Activated T-cell treated with anti-CD3 and anti-CD28 coated beads, Interleukin-2, amount 50 U/mL, for 4 hours (primary cell): ENCODE measurements at regions not wholly inside any gene's neighbourhood (a gene's known extent, or its start where the extent isn't known, plus 50 kb on each side); places are given as distances from the start of the nearest gene placed in this dataset.
A peak's percentile ranks its signal among the peaks of the same experiment; 100 is the strongest.
"Not testable (repeated sequence)": the region's sequence is repeated elsewhere in the genome, so short reads cannot be mapped to it uniquely, and the experiment has no call there.

Experiments
- ATAC-seq, 2 donors: fragments of 200-7000 bp; cut with Tn5 transposase; one replicate each; pipeline ENCODE4 v1.10.0; 2021
- DNase-seq: peaks from one replicate; pipeline ENCODE4 v3.0.0-alpha.2; 2020
- H3K27me3 Mint-ChIP-seq: one replicate; pipeline ENCODE4 v1.8.0; 2021; ENCODE audit warnings: low read depth, mixed read lengths
- H3K36me3 Mint-ChIP-seq: one replicate; pipeline ENCODE4 v1.8.0; 2022; ENCODE audit warnings: mixed read lengths; ENCODE audit not compliant: insufficient read depth
- H3K4me1 Mint-ChIP-seq: one replicate; pipeline ENCODE4 v1.8.0; 2021; ENCODE audit warnings: low read depth, mixed read lengths
- H3K4me3 Mint-ChIP-seq: one replicate; pipeline ENCODE4 v1.8.0; 2021; ENCODE audit warnings: mild to moderate bottlenecking, moderate library complexity, mixed read lengths
- H3K9me3 Mint-ChIP-seq: one replicate; pipeline ENCODE4 v1.8.0; 2021; ENCODE audit warnings: mixed read lengths

- H3K9me3 Mint-ChIP-seq, H3K4me1 Mint-ChIP-seq, H3K36me3 Mint-ChIP-seq, H3K4me3 Mint-ChIP-seq, ATAC-seq, H3K27me3 Mint-ChIP-seq, DNase-seq: not testable (repeated sequence)
Measured at GRCh38 chr14:19097750-19098149, 130.5 kb downstream of the POTEM start.

DNA sequence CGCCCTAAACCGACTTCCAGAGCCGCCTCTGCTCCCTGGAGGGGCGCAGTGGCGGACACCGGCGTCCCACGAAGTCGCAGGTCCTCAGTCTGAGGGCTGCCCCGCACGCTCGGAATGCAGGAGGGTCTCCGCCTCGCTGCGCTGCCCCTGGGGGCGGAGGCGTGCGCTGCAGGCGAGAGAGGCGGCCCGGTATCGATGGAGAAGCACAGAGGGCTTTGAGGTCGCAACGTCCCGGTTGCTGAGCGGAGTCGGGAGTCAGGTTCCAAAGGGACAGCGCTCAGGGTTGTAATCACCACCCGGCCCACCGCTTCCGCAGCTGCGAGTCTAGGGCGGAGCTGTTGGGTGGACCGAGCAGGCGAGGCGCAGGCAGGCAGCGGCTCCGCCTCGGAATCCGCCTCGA is 131.0 kb downstream of the POTEM start:
- DNase-seq, H3K27me3 Mint-ChIP-seq, ATAC-seq, H3K36me3 Mint-ChIP-seq, H3K9me3 Mint-ChIP-seq, H3K4me3 Mint-ChIP-seq, H3K4me1 Mint-ChIP-seq: not testable (repeated sequence)

- H3K27me3 Mint-ChIP-seq, H3K4me1 Mint-ChIP-seq, H3K4me3 Mint-ChIP-seq, DNase-seq, ATAC-seq, H3K9me3 Mint-ChIP-seq, H3K36me3 Mint-ChIP-seq: not testable (repeated sequence)
Measured at GRCh38 chr14:19098732-19099131, 131.5 kb downstream of the POTEM start.

GRCh38 chr14:19099336-19099735 is 132.1 kb downstream of the POTEM start:
- H3K4me3 Mint-ChIP-seq, H3K9me3 Mint-ChIP-seq, H3K4me1 Mint-ChIP-seq, DNase-seq, H3K36me3 Mint-ChIP-seq, H3K27me3 Mint-ChIP-seq, ATAC-seq: not testable (repeated sequence)

- not testable (repeated sequence) for H3K36me3 Mint-ChIP-seq, H3K4me3 Mint-ChIP-seq, ATAC-seq, H3K27me3 Mint-ChIP-seq, DNase-seq, H3K4me1 Mint-ChIP-seq, H3K9me3 Mint-ChIP-seq
Measured at GRCh38 chr14:19099939-19100338, 132.7 kb downstream of the POTEM start.

- H3K4me3 Mint-ChIP-seq, H3K4me1 Mint-ChIP-seq, H3K9me3 Mint-ChIP-seq, ATAC-seq, H3K36me3 Mint-ChIP-seq, H3K27me3 Mint-ChIP-seq, DNase-seq: not testable (repeated sequence)
Measured at GRCh38 chr14:19105551-19105950, 138.3 kb downstream of the POTEM start.

DNA sequence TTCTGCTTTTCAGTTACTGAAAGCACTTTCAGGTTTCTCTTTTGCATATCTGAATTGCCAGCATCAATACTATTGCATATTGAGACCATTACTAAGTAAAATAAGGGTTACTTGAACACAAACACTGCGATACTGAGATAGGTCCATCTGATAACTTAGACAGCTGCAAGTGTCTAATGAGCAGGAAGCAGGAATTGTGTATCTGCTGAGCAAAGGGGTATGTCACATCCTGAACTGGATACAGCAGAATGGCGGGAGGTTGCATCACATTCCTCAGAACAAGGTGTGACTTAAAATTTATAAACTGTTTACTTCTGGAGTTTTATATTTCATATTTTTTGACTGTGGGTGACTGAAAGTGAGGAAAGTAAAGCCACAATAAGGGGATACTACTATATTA is 142.7 kb downstream of the POTEM start:
- DNase-seq, H3K4me3 Mint-ChIP-seq, H3K9me3 Mint-ChIP-seq, H3K36me3 Mint-ChIP-seq, H3K4me1 Mint-ChIP-seq, ATAC-seq, H3K27me3 Mint-ChIP-seq: not testable (repeated sequence)

- not testable (repeated sequence) for DNase-seq, H3K4me1 Mint-ChIP-seq, ATAC-seq, H3K36me3 Mint-ChIP-seq, H3K9me3 Mint-ChIP-seq, H3K4me3 Mint-ChIP-seq, H3K27me3 Mint-ChIP-seq
Measured at GRCh38 chr14:19120383-19120782, 153.1 kb downstream of the POTEM start.

DNA sequence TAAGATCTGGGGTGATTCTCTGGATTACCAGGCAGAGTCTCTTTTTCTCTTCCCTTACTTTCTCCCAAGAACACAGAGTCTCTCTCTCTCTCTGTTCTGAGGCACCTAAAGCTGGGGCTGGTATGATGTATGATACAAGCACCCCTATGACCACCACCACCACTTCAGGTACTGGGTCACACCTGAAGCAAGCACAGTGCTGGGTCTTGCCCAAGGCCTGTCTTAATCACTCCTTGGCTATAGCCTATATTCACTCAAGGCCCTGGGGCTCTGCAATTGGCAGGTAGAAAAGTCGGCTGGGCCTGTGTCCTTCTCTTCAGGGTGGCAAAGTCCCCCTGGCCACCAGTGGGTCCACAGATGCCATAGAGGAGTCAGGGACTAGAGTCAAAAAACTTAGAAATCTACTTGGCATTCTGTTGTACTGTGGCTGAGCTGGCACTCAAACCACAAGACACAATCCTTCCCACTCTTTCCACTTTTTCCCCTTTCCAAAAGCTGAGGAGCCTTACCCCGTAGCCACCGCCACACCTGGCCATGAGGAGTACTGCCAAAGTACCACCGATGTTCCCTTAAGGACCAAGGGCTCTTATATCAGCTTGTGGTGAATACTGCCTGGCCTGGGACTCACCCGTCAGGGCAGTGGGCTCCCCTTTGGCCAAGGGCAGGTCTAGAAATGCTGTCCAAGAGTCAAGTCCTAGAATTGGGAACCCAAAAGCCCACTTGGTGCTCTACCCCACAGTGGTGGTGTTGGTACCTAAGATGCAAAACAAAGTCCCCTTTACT is 159.2 kb downstream of the POTEM start:
- not testable (repeated sequence) for H3K27me3 Mint-ChIP-seq, H3K4me3 Mint-ChIP-seq, H3K9me3 Mint-ChIP-seq, H3K4me1 Mint-ChIP-seq, DNase-seq, H3K36me3 Mint-ChIP-seq
- peak; percentile 21 to 51 for ATAC-seq

GRCh38 chr14:19127664-19128435 is 160.6 kb downstream of the POTEM start:
- not testable (repeated sequence) for H3K4me3 Mint-ChIP-seq, H3K36me3 Mint-ChIP-seq, H3K27me3 Mint-ChIP-seq, DNase-seq, H3K9me3 Mint-ChIP-seq, H3K4me1 Mint-ChIP-seq, ATAC-seq

- not testable (repeated sequence) for H3K27me3 Mint-ChIP-seq, H3K4me1 Mint-ChIP-seq, H3K36me3 Mint-ChIP-seq, H3K4me3 Mint-ChIP-seq, DNase-seq, H3K9me3 Mint-ChIP-seq, ATAC-seq
Measured at GRCh38 chr14:19131553-19131952, 164.3 kb downstream of the POTEM start.

DNA sequence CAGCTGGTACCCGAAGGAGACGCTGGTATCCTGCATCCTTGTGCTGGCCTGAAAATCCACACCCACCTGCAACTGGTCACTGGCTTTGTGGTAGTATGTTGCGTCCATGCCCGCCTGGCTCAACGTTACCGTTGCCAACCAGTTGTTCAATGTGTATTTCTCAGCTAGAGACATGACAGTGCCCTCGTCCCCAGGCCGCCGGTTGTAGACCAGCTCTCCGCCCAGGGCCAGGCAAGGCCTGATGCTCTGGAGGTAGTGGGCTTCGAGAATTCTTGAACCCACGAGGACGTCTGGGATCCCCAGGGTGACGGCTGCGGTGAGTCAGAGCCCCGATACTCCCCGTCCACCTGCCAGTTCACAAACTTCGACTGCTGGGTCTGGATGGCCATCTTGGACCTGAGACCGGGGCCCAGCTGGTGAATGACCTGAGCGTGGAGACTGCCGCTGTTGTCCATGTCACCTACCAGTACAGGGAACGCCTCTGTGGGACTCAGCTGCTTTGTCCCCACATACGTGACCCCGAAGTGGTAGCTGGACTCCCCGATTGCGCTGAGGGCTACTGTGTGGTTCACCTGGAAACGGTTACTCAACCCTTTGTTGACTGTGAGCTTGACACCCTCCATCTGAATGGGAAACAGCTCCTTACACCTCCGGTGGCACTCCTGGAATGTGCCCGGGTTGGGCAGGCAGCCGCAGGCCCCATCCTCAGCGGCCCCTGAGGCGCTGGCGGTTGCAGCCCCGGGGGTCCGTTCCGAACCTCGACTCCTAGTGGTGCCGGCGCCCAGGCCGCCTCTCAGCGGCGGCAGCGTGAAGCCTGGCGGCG is 165.0 kb downstream of the POTEM start:
- not testable (repeated sequence) for H3K27me3 Mint-ChIP-seq, H3K9me3 Mint-ChIP-seq, ATAC-seq, DNase-seq, H3K36me3 Mint-ChIP-seq, H3K4me1 Mint-ChIP-seq, H3K4me3 Mint-ChIP-seq

GRCh38 chr14:19132836-19133120 is 165.5 kb downstream of the POTEM start:
- not testable (repeated sequence) for H3K4me1 Mint-ChIP-seq, ATAC-seq, H3K4me3 Mint-ChIP-seq, H3K9me3 Mint-ChIP-seq, H3K36me3 Mint-ChIP-seq, DNase-seq, H3K27me3 Mint-ChIP-seq

DNA sequence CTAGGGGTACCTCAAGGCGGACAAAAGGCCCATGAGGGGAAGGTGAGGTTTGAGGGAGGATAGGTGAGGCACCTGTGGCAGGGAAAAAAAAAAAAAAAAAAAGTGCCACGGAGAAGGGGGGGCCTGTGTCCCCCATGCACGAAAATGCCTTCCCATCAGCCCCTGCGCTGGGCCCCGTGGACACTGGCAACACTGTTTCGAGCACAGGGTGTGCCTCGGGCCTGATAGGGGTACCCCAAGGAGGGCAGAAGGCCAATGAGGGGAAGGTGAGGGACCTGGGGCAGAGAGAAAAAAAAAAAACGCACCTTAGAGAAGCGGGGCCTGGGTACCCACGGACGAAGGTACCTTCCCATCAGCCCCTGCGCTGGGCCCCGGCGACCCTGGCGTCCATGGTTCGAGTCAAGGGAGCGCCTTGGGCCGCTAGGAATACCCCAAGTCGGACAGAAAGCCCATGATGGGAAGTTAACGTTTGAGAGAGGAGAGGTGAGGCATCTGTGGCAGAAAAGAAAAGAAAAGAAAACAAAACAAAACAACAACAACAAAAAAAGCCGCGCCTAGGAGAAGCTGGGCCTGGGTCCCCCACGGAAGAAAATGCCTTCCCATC is 190.0 kb downstream of the POTEM start:
- not testable (repeated sequence) for H3K4me3 Mint-ChIP-seq, H3K27me3 Mint-ChIP-seq, H3K36me3 Mint-ChIP-seq, DNase-seq, ATAC-seq, H3K9me3 Mint-ChIP-seq, H3K4me1 Mint-ChIP-seq
